IPS-15b (cell line): ENCODE measurements at regions not wholly inside any gene's neighbourhood (a gene's known extent, or its start where the extent isn't known, plus 50 kb on each side); places are given as distances from the start of the nearest gene placed in this dataset.
"Not testable (repeated sequence)": the region's sequence is repeated elsewhere in the genome, so short reads cannot be mapped to it uniquely, and the experiment has no call there.

Experiments
- H3K27me3 ChIP-seq: one replicate; pipeline ENCODE4 v1.6.1; 2013; ENCODE audit warnings: low read length; ENCODE audit not compliant: control insufficient read depth, insufficient read depth
- H3K36me3 ChIP-seq: one replicate; pipeline ENCODE4 v1.6.1; 2013; ENCODE audit warnings: low read length; ENCODE audit not compliant: control insufficient read depth, insufficient read depth
- H3K4me1 ChIP-seq: one replicate; pipeline ENCODE4 v1.6.1; 2013; ENCODE audit warnings: mild to moderate bottlenecking, low read length; ENCODE audit not compliant: control insufficient read depth, insufficient read depth
- H3K4me3 ChIP-seq: one replicate; pipeline ENCODE4 v1.5.1; 2013; ENCODE audit warnings: low read depth, low read length
- H3K9ac ChIP-seq: one replicate; pipeline ENCODE4 v1.6.1; 2013; ENCODE audit warnings: low read depth, mild to moderate bottlenecking, low read length
- H3K9me3 ChIP-seq: one replicate; pipeline ENCODE4 v1.6.1; 2013; ENCODE audit warnings: mild to moderate bottlenecking, low read length; ENCODE audit not compliant: control insufficient read depth, insufficient read depth

GRCh38 chr2:63698786-63699548 lies 110.2 kb downstream of the MDH1 start:
- no peaks in the 10 kb centered on the region for H3K27me3 ChIP-seq
- H3K36me3 ChIP-seq = no peaks in the 10 kb centered on the region
- no peak overlapping the region for H3K4me3 ChIP-seq
- H3K9me3 ChIP-seq = no peaks in the 10 kb centered on the region
- H3K4me1 ChIP-seq = peaks cover 9% of the 10 kb centered on the region
- H3K9ac ChIP-seq = no peak overlapping the region

DNA sequence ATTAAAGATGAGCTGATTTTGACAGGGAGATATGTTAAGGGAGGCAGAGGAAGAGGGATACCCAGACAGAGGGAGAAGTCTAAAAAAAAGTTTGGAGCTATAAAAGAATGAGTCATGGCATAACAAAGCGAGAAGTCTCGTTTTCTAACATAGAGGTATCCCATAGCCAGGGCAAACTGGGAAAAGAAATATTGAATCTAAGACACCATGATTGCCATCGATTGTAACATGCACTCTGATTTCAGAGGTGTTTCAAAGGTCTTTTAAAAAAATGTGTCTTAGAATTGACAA lies 110.7 kb downstream of the MDH1 start:
- Histone ChIP-seq H3K9ac (no peak overlapping the region), H3K4me3 (no peak overlapping the region), H3K27me3 (no peaks in the 10 kb centered on the region), H3K36me3 (no peaks in the 10 kb centered on the region), H3K9me3 (no peaks in the 10 kb centered on the region), H3K4me1 (peaks cover 9% of the 10 kb centered on the region)

DNA sequence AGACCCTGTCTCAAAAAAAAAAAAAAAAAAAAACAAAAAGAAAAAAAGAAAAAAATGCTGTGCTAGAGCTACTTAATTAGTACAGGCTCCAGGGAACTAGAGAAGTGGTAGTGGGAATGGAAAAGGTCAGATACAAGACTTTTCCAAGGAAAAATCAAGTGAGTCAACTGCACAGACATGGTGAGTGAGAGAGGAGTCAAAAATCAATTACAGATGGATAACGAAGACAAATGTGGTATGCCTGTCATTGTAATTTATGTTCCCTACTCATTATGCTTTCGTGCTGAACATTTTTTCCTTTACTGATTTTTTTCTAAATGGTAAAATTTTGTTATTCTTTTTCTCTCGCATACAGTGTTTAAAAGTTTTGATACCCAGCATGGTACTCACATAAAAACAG lies 111.5 kb downstream of the MDH1 start:
- H3K4me1 ChIP-seq = peaks cover 9% of the 10 kb centered on the region
- H3K9me3 ChIP-seq = no peaks in the 10 kb centered on the region
- H3K4me3 ChIP-seq = no peak overlapping the region
- H3K27me3 ChIP-seq = no peaks in the 10 kb centered on the region
- H3K9ac ChIP-seq = no peak overlapping the region
- no peaks in the 10 kb centered on the region for H3K36me3 ChIP-seq

GRCh38 chr2:63701406-63701805 lies 112.6 kb downstream of the MDH1 start:
- H3K9me3 ChIP-seq = no peaks in the 10 kb centered on the region
- no peak overlapping the region for H3K9ac ChIP-seq
- H3K4me3 ChIP-seq = no peak overlapping the region
- no peaks in the 10 kb centered on the region for H3K36me3 ChIP-seq
- peaks cover 9% of the 10 kb centered on the region for H3K4me1 ChIP-seq
- H3K27me3 ChIP-seq = no peaks in the 10 kb centered on the region

GRCh38 chr2:63706084-63706483 lies 117.3 kb downstream of the MDH1 start:
- H3K4me3 ChIP-seq, H3K9me3 ChIP-seq, H3K9ac ChIP-seq, H3K27me3 ChIP-seq, H3K4me1 ChIP-seq, H3K36me3 ChIP-seq: not testable (repeated sequence)

DNA sequence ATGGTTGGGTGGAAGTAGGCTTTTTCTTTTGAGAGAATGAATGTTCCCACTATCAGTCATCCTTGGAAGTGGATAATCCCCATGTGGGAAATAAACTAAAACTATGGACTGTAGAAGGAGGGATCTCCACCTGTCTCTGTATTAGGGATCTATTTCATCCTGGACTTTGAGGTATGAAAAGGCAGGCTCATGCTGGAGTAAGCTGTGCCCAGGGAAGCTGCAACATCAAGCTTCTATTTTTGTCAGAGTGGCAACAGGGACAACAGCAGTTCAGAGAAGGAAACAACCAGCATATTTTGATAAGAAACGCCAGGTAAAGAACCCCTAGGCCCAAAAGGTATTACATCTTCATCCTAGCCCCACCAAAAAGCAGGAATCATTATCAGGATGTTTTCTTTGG lies 122.0 kb downstream of the MDH1 start:
- no peaks in the 10 kb centered on the region for H3K9me3 ChIP-seq
- H3K27me3 ChIP-seq = no peaks in the 10 kb centered on the region
- H3K4me3 ChIP-seq = no peak overlapping the region
- peaks cover 2% of the 10 kb centered on the region for H3K36me3 ChIP-seq
- H3K4me1 ChIP-seq = no peaks in the 10 kb centered on the region
- no peak overlapping the region for H3K9ac ChIP-seq

GRCh38 chr2:63712748-63713147 lies 124.0 kb downstream of the MDH1 start:
- Histone ChIP-seq H3K9me3 (no peaks in the 10 kb centered on the region), H3K36me3 (peaks cover 2% of the 10 kb centered on the region), H3K4me1 (no peaks in the 10 kb centered on the region), H3K27me3 (no peaks in the 10 kb centered on the region), H3K9ac (no peak overlapping the region), H3K4me3 (no peak overlapping the region)

DNA sequence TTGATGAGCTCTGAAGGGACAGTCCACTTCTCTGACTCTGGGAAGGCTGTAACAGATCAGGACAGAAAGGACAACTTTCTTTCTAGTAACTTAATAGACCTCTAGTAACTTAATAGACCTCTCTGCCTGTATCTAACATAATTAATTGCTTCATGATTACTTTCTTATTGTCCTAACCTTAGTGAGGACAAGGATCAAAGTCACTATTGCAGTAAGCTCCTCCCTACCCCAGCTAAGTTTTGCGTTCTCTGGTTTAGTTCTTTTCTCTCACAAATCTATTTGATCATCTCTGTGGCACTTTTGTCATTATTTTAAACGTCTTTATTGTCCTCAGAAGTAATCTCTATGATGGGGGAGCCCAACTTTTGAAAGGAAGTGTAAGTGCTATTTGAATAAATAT lies 125.5 kb upstream of the UGP2 start:
- Histone ChIP-seq H3K4me1 (no peaks in the 10 kb centered on the region), H3K9ac (no peak overlapping the region), H3K27me3 (no peaks in the 10 kb centered on the region), H3K4me3 (no peak overlapping the region), H3K36me3 (no peaks in the 10 kb centered on the region), H3K9me3 (no peaks in the 10 kb centered on the region)

GRCh38 chr2:63719052-63719451 lies 122.6 kb upstream of the UGP2 start:
- no peaks in the 10 kb centered on the region for H3K4me1 ChIP-seq
- no peak overlapping the region for H3K4me3 ChIP-seq
- H3K9ac ChIP-seq = no peak overlapping the region
- H3K9me3 ChIP-seq = no peaks in the 10 kb centered on the region
- H3K27me3 ChIP-seq = no peaks in the 10 kb centered on the region
- no peaks in the 10 kb centered on the region for H3K36me3 ChIP-seq

DNA sequence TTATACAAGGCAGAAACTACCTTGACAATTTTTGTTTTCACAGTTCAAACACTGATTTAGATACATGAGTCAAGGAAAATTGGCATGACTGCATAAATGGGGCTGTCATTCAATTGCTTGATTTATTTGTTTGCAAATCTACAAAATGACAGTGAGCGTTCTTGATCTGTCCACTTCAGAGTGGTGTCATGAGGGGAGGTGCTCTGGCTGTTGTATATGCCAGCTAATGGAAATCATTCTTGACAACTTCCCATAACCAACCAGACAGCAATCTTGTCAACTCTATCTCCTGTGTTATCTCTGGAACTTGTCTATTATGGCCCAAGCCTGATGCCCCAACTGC lies 120.6 kb upstream of the UGP2 start:
- H3K9ac ChIP-seq = no peak overlapping the region
- no peak overlapping the region for H3K4me3 ChIP-seq
- H3K36me3 ChIP-seq = no peaks in the 10 kb centered on the region
- H3K9me3 ChIP-seq = no peaks in the 10 kb centered on the region
- no peaks in the 10 kb centered on the region for H3K27me3 ChIP-seq
- no peaks in the 10 kb centered on the region for H3K4me1 ChIP-seq

DNA sequence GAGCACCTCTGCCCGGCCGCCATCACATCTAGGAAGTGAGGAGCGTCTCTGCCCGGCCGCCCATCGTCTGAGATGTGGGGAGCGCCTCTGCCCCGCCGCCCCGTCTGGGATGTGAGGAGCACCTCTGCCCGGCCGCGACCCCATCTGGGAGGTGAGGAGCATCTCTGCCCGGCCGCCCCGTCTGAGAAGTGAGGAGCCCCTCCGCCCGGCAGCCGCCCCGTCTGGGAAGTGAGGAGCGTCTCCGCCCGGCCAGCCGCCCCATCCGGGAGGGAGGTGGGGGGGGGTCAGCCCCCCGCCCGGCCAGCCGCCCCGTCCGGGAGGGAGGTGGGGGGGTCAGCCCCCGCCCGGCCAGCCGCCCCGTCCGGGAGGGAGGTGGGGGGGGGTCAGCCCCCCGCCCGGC lies 119.4 kb upstream of the UGP2 start:
- not testable (repeated sequence) for H3K4me1 ChIP-seq, H3K9me3 ChIP-seq, H3K27me3 ChIP-seq, H3K36me3 ChIP-seq, H3K4me3 ChIP-seq, H3K9ac ChIP-seq

GRCh38 chr2:63723709-63724108 lies 118.0 kb upstream of the UGP2 start:
- H3K4me1 ChIP-seq = no peaks in the 10 kb centered on the region
- H3K9me3 ChIP-seq = no peaks in the 10 kb centered on the region
- H3K4me3 ChIP-seq = no peak overlapping the region
- no peak overlapping the region for H3K9ac ChIP-seq
- no peaks in the 10 kb centered on the region for H3K27me3 ChIP-seq
- no peaks in the 10 kb centered on the region for H3K36me3 ChIP-seq

DNA sequence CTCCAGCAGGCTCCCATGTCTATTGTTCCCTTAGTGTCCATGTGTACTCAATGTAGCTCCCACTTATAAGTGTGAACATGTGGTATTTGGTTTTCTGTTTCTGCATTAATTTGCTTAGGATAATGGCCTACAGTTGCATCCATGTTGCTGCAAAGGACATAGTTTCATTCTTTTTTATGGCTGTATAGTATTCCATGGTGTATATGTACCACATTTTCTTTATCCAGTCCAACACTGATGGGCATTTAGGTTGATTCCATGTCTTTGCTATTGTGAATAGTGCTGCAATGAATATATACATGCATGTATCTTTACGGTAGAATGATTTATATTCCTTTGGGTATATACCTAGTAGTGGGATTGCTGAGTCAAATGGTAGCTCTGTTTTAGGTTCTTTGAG lies 116.5 kb upstream of the UGP2 start:
- H3K9me3 ChIP-seq, H3K9ac ChIP-seq, H3K4me3 ChIP-seq, H3K27me3 ChIP-seq, H3K4me1 ChIP-seq, H3K36me3 ChIP-seq: not testable (repeated sequence)
